ENCODE measurements at regions not wholly inside any gene's neighbourhood (a gene's known extent, or its start where the extent isn't known, plus 50 kb on each side); places are given as distances from the start of the nearest gene placed in this dataset.
"Not testable (repeated sequence)": the region's sequence is repeated elsewhere in the genome, so short reads cannot be mapped to it uniquely, and the experiment has no call there.

GRCh38 chr7:149690688-149691446, 82.5 kb downstream of the ZNF467 start:
- no peak for DNase-seq

GRCh38 chr7:149689291-149689721, 84.1 kb downstream of the ZNF467 start:
- H3K4me1 Mint-ChIP-seq = peaks cover 1% of the 10 kb centered on the region
- POLR2A ChIA-PET = no interaction called here
- no peak overlapping the region for H3K27ac Mint-ChIP-seq
- DNase-seq = no peak
- peaks cover 1% of the 10 kb centered on the region for H3K9me3 Mint-ChIP-seq
- H3K4me3 Mint-ChIP-seq = no peak overlapping the region
- H3K27me3 Mint-ChIP-seq = peaks cover 51% of the 10 kb centered on the region
- ATAC-seq (ENCODE audit: low read depth) = no peak
- H3K36me3 Mint-ChIP-seq = no peaks in the 10 kb centered on the region

More at GRCh38 chr7:149690688-149691446, 82.5 kb downstream of the ZNF467 start:
- H3K4me3 Mint-ChIP-seq = no peak overlapping the region
- no peak overlapping the region for H3K27ac Mint-ChIP-seq
- POLR2A ChIA-PET = no interaction called here
- no peak for ATAC-seq (ENCODE audit: low read depth)
- no peaks in the 10 kb centered on the region for H3K36me3 Mint-ChIP-seq
- peaks cover 1% of the 10 kb centered on the region for H3K4me1 Mint-ChIP-seq
- H3K9me3 Mint-ChIP-seq = peaks cover 1% of the 10 kb centered on the region
- H3K27me3 Mint-ChIP-seq = peaks cover 58% of the 10 kb centered on the region

DNA sequence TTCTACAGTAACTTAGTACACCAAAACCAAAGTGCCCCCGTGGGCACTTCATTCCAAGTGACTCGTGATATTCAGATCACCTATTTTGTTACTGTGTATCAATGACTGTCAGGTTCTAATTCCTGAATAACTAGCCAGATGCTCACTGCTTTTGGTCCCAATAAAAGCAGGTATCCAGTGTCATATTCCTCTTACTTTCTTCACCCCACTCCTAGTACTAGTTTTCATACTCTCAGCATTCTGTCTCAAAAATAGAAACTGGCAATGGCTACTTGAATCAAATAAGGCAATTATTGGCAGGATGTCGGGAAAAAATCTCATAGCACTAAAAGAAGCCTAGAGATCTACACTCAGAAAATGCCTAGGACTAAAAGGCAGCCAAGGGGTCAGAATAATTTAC, 84.6 kb downstream of the ZNF467 start:
- POLR2A ChIA-PET = no interaction called here
- ATAC-seq (ENCODE audit: low read depth) = no peak
- no peak overlapping the region for H3K27ac Mint-ChIP-seq
- no peak for DNase-seq
- no peak overlapping the region for H3K4me3 Mint-ChIP-seq
- H3K27me3 Mint-ChIP-seq = peaks cover 54% of the 10 kb centered on the region
- peaks cover 1% of the 10 kb centered on the region for H3K9me3 Mint-ChIP-seq
- H3K36me3 Mint-ChIP-seq = no peaks in the 10 kb centered on the region
- peaks cover 1% of the 10 kb centered on the region for H3K4me1 Mint-ChIP-seq

- DNase-seq; H3K4me3 Mint-ChIP-seq; H3K36me3 Mint-ChIP-seq; POLR2A ChIA-PET; H3K4me1 Mint-ChIP-seq; H3K27ac Mint-ChIP-seq; H3K9me3 Mint-ChIP-seq; ATAC-seq (ENCODE audit: low read depth): not testable (repeated sequence)
- peaks cover 55% of the 10 kb centered on the region for H3K27me3 Mint-ChIP-seq
Measured at GRCh38 chr7:149687820-149688219, 85.6 kb downstream of the ZNF467 start.

DNA sequence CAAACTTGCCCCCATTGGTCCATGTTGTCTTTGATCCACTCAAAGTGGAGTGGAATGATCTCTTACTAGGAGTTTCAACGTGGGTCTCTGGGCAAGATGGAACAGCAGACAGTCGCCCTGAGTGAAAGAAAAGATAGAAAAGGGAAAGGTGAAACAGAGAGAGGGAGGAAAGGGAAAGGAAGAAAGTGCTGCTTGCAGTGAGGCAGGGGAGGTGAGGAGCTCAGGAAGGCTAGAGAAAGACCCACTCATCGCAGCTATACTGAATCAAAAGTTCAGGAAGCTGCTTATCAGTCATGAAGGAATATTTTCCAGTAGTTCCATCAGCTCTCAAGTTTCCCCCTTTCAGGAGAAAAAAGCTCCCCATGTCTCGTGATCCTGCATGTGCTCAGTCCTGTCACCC, 86.9 kb downstream of the ZNF467 start:
- H3K9me3 Mint-ChIP-seq = peaks cover 1% of the 10 kb centered on the region
- no peak overlapping the region for H3K27ac Mint-ChIP-seq
- H3K36me3 Mint-ChIP-seq = no peaks in the 10 kb centered on the region
- H3K4me3 Mint-ChIP-seq = no peak overlapping the region
- H3K27me3 Mint-ChIP-seq = peaks cover 53% of the 10 kb centered on the region
- peaks cover 1% of the 10 kb centered on the region for H3K4me1 Mint-ChIP-seq
- POLR2A ChIA-PET = no interaction called here
- DNase-seq (no peak), ATAC-seq (ENCODE audit: low read depth) (no peak)

GRCh38 chr7:149686011-149686410, 87.4 kb downstream of the ZNF467 start:
- Mint-ChIP-seq H3K36me3 (no peaks in the 10 kb centered on the region), H3K4me3 (no peak overlapping the region), H3K27me3 (peaks cover 51% of the 10 kb centered on the region), H3K27ac (no peak overlapping the region), H3K4me1 (peaks cover 1% of the 10 kb centered on the region), H3K9me3 (peaks cover 1% of the 10 kb centered on the region)
- DNase-seq = no peak
- POLR2A ChIA-PET = no interaction called here
- no peak for ATAC-seq (ENCODE audit: low read depth)

- peaks cover 51% of the 10 kb centered on the region for H3K27me3 Mint-ChIP-seq
- H3K36me3 Mint-ChIP-seq = peaks cover 1% of the 10 kb centered on the region
- DNase-seq = no peak
- H3K27ac Mint-ChIP-seq = no peak overlapping the region
- H3K9me3 Mint-ChIP-seq = peaks cover 7% of the 10 kb centered on the region
- no peak overlapping the region for H3K4me3 Mint-ChIP-seq
- no peak for ATAC-seq (ENCODE audit: low read depth)
- H3K4me1 Mint-ChIP-seq = no peaks in the 10 kb centered on the region
- POLR2A ChIA-PET = no interaction called here
Measured at GRCh38 chr7:149685455-149685854, 87.9 kb downstream of the ZNF467 start.

DNA sequence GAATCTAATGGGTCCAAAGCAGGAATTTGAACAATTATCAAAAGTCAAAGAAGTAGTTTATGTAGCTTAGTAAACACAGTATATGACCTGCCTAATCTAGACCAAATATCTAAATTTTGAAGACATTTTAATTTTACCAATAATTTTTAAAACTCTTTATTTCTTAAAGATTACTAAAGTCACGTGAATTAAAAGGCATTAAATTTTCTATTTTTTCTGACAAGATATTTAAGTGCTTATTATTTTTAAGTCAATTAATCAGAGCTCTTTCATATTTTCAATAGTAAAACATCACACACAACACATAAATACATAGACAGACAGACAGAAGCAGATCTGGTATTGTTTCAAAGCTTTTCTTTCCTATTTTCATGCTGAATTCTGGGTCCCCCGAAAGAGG, 89.5 kb downstream of the ZNF467 start:
- H3K27ac Mint-ChIP-seq = no peak overlapping the region
- H3K4me1 Mint-ChIP-seq = no peaks in the 10 kb centered on the region
- ATAC-seq (ENCODE audit: low read depth) (no peak), DNase-seq (no peak)
- peaks cover 52% of the 10 kb centered on the region for H3K27me3 Mint-ChIP-seq
- POLR2A ChIA-PET = no interaction called here
- H3K4me3 Mint-ChIP-seq = no peak overlapping the region
- H3K9me3 Mint-ChIP-seq = peaks cover 6% of the 10 kb centered on the region
- H3K36me3 Mint-ChIP-seq = peaks cover 1% of the 10 kb centered on the region

GRCh38 chr7:149683181-149683580, 90.2 kb downstream of the ZNF467 start:
- H3K9me3 Mint-ChIP-seq = peaks cover 6% of the 10 kb centered on the region
- H3K4me3 Mint-ChIP-seq = no peak overlapping the region
- ATAC-seq (ENCODE audit: low read depth) (no peak), DNase-seq (no peak)
- no peak overlapping the region for H3K27ac Mint-ChIP-seq
- peaks cover 1% of the 10 kb centered on the region for H3K36me3 Mint-ChIP-seq
- H3K4me1 Mint-ChIP-seq = no peaks in the 10 kb centered on the region
- peaks cover 53% of the 10 kb centered on the region for H3K27me3 Mint-ChIP-seq
- POLR2A ChIA-PET = no interaction called here

- no peak for DNase-seq
- H3K9me3 Mint-ChIP-seq = peaks cover 6% of the 10 kb centered on the region
- ATAC-seq (ENCODE audit: low read depth) = no peak
- H3K36me3 Mint-ChIP-seq = peaks cover 1% of the 10 kb centered on the region
- POLR2A ChIA-PET = no interaction called here
- H3K27me3 Mint-ChIP-seq = peaks cover 54% of the 10 kb centered on the region
- no peaks in the 10 kb centered on the region for H3K4me1 Mint-ChIP-seq
- no peak overlapping the region for H3K4me3 Mint-ChIP-seq
- no peak overlapping the region for H3K27ac Mint-ChIP-seq
Measured at GRCh38 chr7:149682038-149682437, 91.3 kb downstream of the ZNF467 start.

DNA sequence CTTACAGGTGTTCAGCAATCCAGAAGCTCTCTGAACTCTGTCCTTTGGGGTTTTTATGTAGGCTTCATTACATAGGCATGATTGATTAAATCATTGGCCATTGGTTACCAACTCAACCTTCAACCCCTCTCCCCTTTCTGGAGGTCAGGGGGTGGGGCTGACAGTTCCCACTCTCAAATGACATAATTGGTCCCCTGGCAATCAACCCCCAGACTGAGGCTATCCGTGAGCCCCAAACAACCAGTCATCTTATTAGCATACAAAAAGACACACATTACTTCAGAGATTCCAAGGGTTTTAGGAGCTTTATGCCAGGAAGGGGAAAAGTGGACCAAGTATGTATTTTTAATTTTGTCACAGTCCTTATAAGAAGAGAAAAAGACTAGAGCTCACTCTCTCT, 92.1 kb downstream of the ZNF467 start:
- POLR2A ChIA-PET = no interaction called here
- no peak for ATAC-seq (ENCODE audit: low read depth)
- H3K36me3 Mint-ChIP-seq = peaks cover 1% of the 10 kb centered on the region

GRCh38 chr7:149680331-149681025, 92.9 kb downstream of the ZNF467 start:
- Mint-ChIP-seq H3K36me3 (peaks cover 1% of the 10 kb centered on the region), H3K27ac (no peak overlapping the region), H3K27me3 (peaks cover 50% of the 10 kb centered on the region), H3K9me3 (peaks cover 6% of the 10 kb centered on the region), H3K4me1 (no peaks in the 10 kb centered on the region), H3K4me3 (no peak overlapping the region)
- no peak for ATAC-seq (ENCODE audit: low read depth)
- POLR2A ChIA-PET = no interaction called here
- no peak for DNase-seq

More for the DNA sequence above, 92.1 kb downstream of the ZNF467 start:
- Mint-ChIP-seq H3K9me3 (peaks cover 6% of the 10 kb centered on the region), H3K27me3 (peaks cover 52% of the 10 kb centered on the region), H3K4me3 (no peak overlapping the region), H3K27ac (no peak overlapping the region), H3K4me1 (no peaks in the 10 kb centered on the region)
- DNase-seq = no peak

GRCh38 chr7:149674728-149675385, 98.5 kb downstream of the ZNF467 start:
- H3K4me3 Mint-ChIP-seq; DNase-seq; POLR2A ChIA-PET; H3K4me1 Mint-ChIP-seq; ATAC-seq (ENCODE audit: low read depth); H3K27ac Mint-ChIP-seq; H3K9me3 Mint-ChIP-seq; H3K36me3 Mint-ChIP-seq: not testable (repeated sequence)
- H3K27me3 Mint-ChIP-seq = peaks cover 41% of the 10 kb centered on the region

DNA sequence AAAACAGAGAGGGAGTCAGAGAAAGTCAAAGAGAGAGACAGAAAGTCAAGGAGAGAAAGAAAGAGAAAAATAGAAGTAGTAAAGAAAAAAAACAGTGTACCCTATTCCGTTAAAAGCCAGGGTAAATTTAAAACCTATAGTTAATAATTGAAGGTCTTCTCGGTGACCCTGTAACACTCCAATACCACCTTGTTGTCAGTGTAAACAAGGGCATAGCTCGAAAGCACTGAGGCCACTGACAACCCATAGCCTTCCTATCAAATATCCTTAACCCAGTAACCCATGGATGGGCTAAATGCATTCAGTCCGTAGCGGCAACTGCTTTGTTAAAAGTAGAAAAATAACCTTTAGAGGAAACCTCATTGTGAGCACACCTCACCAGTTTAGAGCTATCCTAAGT, 100.4 kb downstream of the ZNF467 start:
- ATAC-seq (ENCODE audit: low read depth) = no peak
- no peak overlapping the region for H3K27ac Mint-ChIP-seq
- no peaks in the 10 kb centered on the region for H3K4me1 Mint-ChIP-seq
- H3K4me3 Mint-ChIP-seq = no peak overlapping the region
- no peaks in the 10 kb centered on the region for H3K36me3 Mint-ChIP-seq
- H3K9me3 Mint-ChIP-seq = no peaks in the 10 kb centered on the region
- H3K27me3 Mint-ChIP-seq = peaks cover 41% of the 10 kb centered on the region
- DNase-seq = no peak
- POLR2A ChIA-PET = no interaction called here
